K562 (cell line): ENCODE measurements at regions not wholly inside any gene's neighbourhood (a gene's known extent, or its start where the extent isn't known, plus 50 kb on each side); places are given as distances from the start of the nearest gene placed in this dataset.

Source experiments
- AFF1 ChIP-seq, 2 experiments: fragments of 450-650 bp; IDR thresholded peaks; 2 replicates each; pipeline ENCODE4 v1.6.1; 2018; ENCODE audit warnings: mild to moderate bottlenecking in 2 of 2, low read depth in 1 of 2; ENCODE audit not compliant: partially characterized antibody in 2 of 2
- ATF1 ChIP-seq, 2 experiments: fragments of 450-650 bp in 1 of 2; IDR thresholded peaks; 2 replicates each; pipeline ENCODE4 v1.6.1; 2016; ENCODE audit warnings: missing compliant biosample characterization in 1 of 2, missing genetic modification characterization in 1 of 2
- CBFA2T2 ChIP-seq: fragments of 450-650 bp; conservative IDR thresholded peaks from 2 replicates; pipeline ENCODE4 v1.6.1; 2017; ENCODE audit warnings: mild to moderate bottlenecking
- CREB1 ChIP-seq, 2 experiments: sonication (generic) in 1 of 2; formaldehyde crosslinking in 1 of 2; IDR thresholded peaks; 2 replicates each; pipeline versions ENCODE4 v1.6.1 to v1.8.0; 2012 to 2022; ENCODE audit warnings: inconsistent platforms in 1 of 2, mild to moderate bottlenecking in 1 of 2, missing genetic modification reagents in 1 of 2, moderate library complexity in 1 of 2
- ELF1 ChIP-seq: fragments of 200-800 bp; sonication (Bioruptor generic); IDR thresholded peaks from 2 replicates; pipeline ENCODE4 v1.6.1; 2016; ENCODE audit warnings: missing genetic modification characterization, missing compliant biosample characterization
- GABPA ChIP-seq: fragments of 200-800 bp; sonication (Bioruptor generic); conservative IDR thresholded peaks from 2 replicates; pipeline ENCODE4 v1.6.1; 2016; ENCODE audit warnings: low read depth, missing genetic modification characterization, missing compliant biosample characterization
- GABPB1 ChIP-seq: sonication (generic); formaldehyde crosslinking; IDR thresholded peaks from 2 replicates; pipeline ENCODE4 v1.8.0; 2022; ENCODE audit warnings: mild to moderate bottlenecking, missing genetic modification reagents
- PHF8 ChIP-seq: fragments of 200-600 bp; sonication (generic); IDR thresholded peaks from 2 replicates; pipeline ENCODE4 v1.6.1; 2012; ENCODE audit warnings: mixed run types, mild to moderate bottlenecking, inconsistent platforms, low read length, moderate library complexity, borderline replicate concordance
- RAD51 ChIP-seq: fragments of 450-650 bp; IDR thresholded peaks from 2 replicates; pipeline ENCODE4 v1.7.1; 2016; ENCODE audit warnings: low read depth, mild to moderate bottlenecking, borderline replicate concordance
- RB1 ChIP-seq: fragments of 450-650 bp; IDR thresholded peaks from 2 replicates; pipeline ENCODE4 v1.6.1; 2017; ENCODE audit warnings: low read depth, mild to moderate bottlenecking
- SMARCE1 ChIP-seq: fragments of 450-650 bp; IDR thresholded peaks from 2 replicates; pipeline ENCODE4 v1.7.1; 2016; ENCODE audit warnings: mild to moderate bottlenecking
- USF2 ChIP-seq: sonication (generic); formaldehyde crosslinking; IDR thresholded peaks from 2 replicates; pipeline ENCODE4 v1.5.0; 2020; ENCODE audit warnings: missing genetic modification reagents
- ZNF143 ChIP-seq: sonication (generic); formaldehyde crosslinking; IDR thresholded peaks from 2 replicates; pipeline ENCODE4 v1.9.0; 2022; ENCODE audit warnings: mild to moderate bottlenecking, missing genetic modification reagents
- TF ChIP-seq, protein P1 (sequence below): fragments of 250-450 bp; sonication (Bioruptor Pico); IDR thresholded peaks from 2 replicates; pipeline ENCODE4 v1.5.0; 2021
- TF ChIP-seq, protein P2 (sequence below): fragments of 450-650 bp; IDR thresholded peaks from 2 replicates; pipeline ENCODE4 v1.6.1; 2014; ENCODE audit warnings: low read depth, mild to moderate bottlenecking, moderate library complexity, borderline replicate concordance

DNA sequence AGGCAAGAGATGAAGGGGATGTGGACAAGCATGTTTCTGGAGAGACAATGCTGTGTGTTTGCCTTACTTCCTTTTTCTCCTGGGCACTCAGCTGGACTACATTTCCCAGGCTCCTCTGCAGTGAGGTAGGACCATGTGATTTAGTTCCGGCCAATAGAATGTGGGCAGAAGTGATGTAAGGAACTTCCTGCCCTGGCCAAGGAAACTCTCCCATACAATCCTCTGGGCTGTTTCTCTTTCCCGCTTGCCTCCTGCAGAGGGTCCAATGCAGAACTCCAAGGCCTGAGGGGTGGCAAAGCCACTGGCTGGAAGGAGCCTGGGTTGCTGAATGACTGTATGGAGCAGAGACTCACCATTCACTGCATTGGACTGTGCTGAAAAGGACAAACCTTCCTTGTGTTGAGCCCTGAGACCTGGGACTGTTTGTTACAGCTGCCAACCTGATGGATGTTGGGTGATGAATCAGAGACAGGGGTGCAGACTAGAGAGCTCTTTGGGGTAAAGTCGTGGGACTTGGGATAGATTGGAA is 82.7 kb upstream of the SLC6A6 start (continued):
- TF ChIP-seq RB1 = peak; percentile 76; the same call in 1 of the 2 replicates
- TF ChIP-seq ATF1 (CRISPR knock-in tag; IDR thresholded peaks at IDR 0.05) = no peak
- peak; percentile 92 for TF ChIP-seq ATF1 (tag; IDR thresholded peaks at IDR 0.05)
- peak; percentile 96 for TF ChIP-seq ZNF143 (CRISPR knock-in tag)
- peak; percentile 38 for TF ChIP-seq CBFA2T2
- TF ChIP-seq SMARCE1 = no peak
- TF ChIP-seq CREB1 (IDR thresholded peaks at IDR 0.05) = peak; percentile 83
- TF ChIP-seq CREB1 (CRISPR knock-in tag; IDR thresholded peaks at IDR 0.05) = no peak; the same call in 1 of the 2 replicates
- TF ChIP-seq PHF8 = peak; percentile 35; the same call in 1 of the 2 replicates
- peak in 1 of 2 experiments; percentile 88 for TF ChIP-seq AFF1 (IDR thresholded peaks at IDR 0.05; ENCODE audit: low read depth in 1 of 2, partially characterized antibody in 2 of 2)
- TF ChIP-seq, protein P1, sequence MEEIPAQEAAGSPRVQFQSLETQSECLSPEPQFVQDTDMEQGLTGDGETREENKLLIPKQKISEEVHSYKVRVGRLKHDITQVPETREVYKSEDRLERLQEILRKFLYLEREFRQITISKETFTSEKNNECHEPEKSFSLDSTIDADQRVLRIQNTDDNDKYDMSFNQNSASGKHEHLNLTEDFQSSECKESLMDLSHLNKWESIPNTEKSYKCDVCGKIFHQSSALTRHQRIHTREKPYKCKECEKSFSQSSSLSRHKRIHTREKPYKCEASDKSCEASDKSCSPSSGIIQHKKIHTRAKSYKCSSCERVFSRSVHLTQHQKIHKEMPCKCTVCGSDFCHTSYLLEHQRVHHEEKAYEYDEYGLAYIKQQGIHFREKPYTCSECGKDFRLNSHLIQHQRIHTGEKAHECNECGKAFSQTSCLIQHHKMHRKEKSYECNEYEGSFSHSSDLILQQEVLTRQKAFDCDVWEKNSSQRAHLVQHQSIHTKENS (CRISPR knock-in tag) = no peak
- peak; percentile 60; the same call in 1 of the 2 replicates for TF ChIP-seq GABPA (tag)
- TF ChIP-seq RAD51 = peak; percentile 94
- TF ChIP-seq GABPB1 (CRISPR knock-in tag) = peak; percentile 72; the same call in 1 of the 2 replicates
- TF ChIP-seq, protein P2, sequence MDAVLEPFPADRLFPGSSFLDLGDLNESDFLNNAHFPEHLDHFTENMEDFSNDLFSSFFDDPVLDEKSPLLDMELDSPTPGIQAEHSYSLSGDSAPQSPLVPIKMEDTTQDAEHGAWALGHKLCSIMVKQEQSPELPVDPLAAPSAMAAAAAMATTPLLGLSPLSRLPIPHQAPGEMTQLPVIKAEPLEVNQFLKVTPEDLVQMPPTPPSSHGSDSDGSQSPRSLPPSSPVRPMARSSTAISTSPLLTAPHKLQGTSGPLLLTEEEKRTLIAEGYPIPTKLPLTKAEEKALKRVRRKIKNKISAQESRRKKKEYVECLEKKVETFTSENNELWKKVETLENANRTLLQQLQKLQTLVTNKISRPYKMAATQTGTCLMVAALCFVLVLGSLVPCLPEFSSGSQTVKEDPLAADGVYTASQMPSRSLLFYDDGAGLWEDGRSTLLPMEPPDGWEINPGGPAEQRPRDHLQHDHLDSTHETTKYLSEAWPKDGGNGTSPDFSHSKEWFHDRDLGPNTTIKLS = peak; percentile 74; the same call in 1 of the 2 replicates
- TF ChIP-seq ELF1 (tag) = peak; percentile 81
- peak; percentile 97 for TF ChIP-seq USF2 (CRISPR knock-in tag)
